Renal cortical epithelial cell (primary cell): ENCODE measurements at regions not wholly inside any gene's neighbourhood (a gene's known extent, or its start where the extent isn't known, plus 50 kb on each side); places are given as distances from the start of the nearest gene placed in this dataset.

Experiments used
- DNase-seq: peaks from one replicate; pipeline ENCODE4 v3.0.0-alpha.2; 2011; ENCODE audit warnings: low read depth

DNA sequence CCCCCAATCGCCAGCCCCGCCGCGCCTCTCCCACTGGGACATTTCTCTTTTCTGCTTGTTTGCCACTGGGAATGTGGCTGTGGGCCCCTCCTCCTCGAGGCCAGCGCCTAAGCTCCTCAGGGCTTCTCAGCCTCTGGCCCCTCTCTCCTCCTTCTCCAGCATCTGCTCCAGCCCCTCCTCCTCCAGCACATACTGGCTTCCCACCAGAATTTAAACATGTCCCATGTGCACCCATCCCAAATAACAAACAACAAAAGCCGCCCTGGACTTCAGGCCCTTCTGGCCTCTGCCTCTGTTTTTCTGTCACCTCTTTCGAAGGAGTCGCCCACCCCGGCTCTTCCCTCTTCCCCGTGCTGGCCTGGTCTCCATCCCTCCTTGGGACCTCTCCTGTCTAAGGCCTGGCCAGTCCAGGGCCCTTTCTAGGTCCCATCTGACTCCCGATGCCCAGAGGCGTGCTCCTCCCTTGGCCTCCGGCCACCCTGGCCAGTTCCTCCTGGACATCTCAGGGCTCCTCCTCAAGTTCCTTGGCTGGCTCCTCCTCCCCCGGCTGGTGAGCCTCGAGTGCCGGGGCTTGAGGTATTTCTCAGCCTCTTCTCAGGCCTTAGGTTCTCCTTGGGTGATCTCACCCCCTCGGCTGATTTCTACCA, 94.6 kb upstream of the SLC6A6 start:
- DNase-seq = no peak

GRCh38 chr3:14311729-14312128, 90.7 kb upstream of the SLC6A6 start:
- DNase-seq = no peak

DNA sequence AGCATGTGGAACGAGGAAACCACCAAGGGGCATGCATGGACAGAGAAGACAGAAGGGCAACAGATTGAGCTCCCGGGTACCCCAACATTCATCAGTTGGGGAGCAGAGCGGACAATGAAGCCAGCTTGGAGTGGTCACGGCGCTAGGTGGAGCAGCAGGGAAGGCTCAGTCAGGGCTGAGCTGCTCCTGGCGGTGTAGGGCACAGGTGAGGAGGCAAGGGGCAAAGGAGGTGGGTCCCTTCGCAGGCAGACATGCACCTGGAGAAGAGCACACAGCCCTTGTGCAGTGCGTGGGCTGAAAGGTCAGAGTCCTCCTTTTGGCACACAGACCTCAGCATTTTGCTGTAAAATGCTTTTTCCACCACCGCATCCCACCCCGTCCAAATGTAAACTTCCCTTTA, 90.0 kb upstream of the SLC6A6 start:
- no peak for DNase-seq

- DNase-seq = no peak
Measured at GRCh38 chr3:14317057-14317553, 85.3 kb upstream of the SLC6A6 start.

DNA sequence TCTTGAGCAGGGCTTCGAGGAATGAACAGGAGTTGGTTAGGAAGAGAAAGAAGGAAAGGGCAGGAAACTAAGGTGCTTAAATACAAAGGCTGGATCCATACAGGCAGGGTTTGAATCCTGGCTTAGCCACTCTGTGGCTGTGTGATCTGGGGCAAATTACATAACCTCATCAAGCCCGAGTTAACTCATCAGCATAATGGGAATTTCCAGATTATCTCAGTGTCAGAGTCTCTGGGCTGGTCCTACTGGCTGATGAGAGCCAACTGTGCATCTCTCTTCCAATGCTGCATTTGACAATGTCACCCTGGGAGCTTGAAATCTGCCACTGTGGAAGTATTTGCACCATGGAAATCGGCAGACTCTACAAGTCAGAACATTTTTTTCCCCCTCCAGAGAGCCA, 83.8 kb upstream of the SLC6A6 start:
- DNase-seq = no peak

GRCh38 chr3:14319654-14320182, 82.7 kb upstream of the SLC6A6 start:
- peak; percentile 57 for DNase-seq

GRCh38 chr3:14320219-14320618, 82.2 kb upstream of the SLC6A6 start:
- no peak for DNase-seq

DNA sequence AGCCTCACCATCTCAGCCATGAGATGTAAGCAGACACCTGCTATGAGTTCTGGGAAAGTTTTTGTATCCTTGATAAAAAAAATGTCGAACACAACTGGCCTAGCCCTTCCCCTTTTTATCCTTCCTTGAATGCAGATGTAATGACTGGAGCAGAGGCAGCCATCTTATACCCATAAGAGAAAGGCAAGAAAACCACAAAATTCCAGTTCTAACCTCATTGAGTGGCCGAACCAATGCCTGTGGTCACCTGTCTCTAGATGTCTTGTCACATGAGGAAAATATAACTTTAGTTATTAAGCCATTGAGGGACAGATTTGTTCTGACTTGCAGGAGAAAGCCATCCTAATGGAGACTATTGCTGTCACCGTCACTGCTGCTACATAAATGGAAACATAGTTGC, 80.4 kb upstream of the SLC6A6 start:
- no peak for DNase-seq

DNA sequence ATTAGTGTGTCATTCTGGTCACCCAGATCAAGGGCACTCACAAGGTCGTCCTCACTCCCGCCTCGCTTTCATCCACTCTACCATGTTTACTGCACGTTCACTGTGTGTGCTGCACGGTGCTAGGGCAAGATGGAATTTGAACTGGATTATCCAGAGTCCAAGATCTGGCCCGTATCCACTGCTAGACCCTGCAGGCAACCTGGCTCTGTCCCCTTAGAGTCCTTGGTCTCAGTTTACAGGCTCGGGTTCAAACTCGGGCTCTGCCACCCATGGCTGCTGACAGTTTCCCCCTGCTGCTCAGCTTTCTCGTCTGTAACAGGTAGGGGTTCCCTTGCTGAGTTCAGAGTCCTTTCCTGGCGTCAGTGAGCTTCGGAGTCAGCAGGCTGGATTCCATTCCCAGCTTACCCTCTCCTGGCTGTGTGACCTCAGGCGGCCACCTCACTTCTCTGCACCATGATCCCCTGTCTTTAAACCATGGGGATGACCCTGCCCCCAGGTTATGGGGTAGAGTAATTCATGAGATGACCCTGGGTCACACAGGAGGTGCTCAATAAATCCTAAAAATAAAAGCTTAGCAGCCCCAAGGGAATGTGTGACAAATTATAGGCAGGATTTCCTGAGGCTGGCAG, 79.6 kb upstream of the SLC6A6 start:
- no peak for DNase-seq

- DNase-seq = no peak
Measured at GRCh38 chr3:14323401-14324223, 78.8 kb upstream of the SLC6A6 start.

- DNase-seq = peak; percentile 36
Measured at GRCh38 chr3:14324224-14324944, 78.0 kb upstream of the SLC6A6 start.

GRCh38 chr3:14328422-14328821, 74.0 kb upstream of the SLC6A6 start:
- DNase-seq = no peak

DNA sequence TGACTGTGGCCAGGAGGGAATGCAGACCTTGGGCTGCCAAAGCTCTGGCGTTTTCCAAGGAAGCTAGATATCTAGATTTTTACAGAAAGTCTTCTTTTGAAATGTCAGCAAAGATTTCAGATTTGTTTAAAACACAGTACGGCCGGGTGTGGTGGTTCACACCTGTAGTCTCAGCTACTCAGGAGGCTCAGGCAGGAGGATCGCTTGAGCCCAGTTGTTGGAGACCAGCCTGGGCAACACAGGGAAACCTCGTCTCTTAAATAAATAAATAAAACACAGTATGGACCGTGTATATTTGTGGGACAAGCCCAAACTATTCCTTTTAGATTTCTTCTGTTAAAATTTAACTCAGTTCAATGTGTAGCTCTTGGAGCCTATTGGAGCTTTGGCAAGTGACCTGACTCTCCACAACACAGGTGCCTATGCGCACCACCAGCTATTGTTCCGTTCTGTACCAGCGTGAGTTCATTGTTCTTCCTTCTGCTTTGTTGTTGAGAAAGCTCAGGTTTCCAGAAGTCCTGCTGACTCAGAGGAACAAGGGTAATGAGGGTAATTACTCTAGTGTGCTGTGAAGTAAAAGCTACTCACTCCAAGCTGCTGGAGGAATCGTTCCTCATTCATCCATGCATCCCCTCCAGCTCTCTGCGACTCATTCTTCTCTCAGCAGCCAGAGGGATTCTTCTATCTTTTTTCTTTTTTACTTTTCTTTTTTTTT, 73.1 kb upstream of the SLC6A6 start:
- DNase-seq = peak; percentile 99

- DNase-seq = no peak
Measured at GRCh38 chr3:14329842-14330241, 72.6 kb upstream of the SLC6A6 start.

DNA sequence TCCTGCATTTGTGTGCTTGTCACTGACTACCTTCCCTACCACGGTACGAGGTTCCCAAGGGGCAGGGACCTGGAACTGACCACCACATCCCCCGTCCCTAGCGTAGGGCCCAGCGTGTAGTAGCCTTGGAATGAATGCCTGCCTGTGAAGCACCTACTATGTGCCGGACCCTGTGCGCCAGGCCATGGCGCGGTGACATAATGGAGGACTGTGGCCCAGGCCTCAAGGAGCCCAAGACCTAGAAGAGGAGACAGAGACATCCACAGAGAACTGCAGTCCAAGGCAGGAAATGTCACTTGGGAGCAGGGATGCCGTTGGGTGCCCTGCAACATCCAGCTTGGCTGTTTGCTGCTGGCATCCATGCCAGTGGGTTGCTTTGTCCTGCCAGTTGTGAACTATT, 71.9 kb upstream of the SLC6A6 start:
- DNase-seq = no peak

DNA sequence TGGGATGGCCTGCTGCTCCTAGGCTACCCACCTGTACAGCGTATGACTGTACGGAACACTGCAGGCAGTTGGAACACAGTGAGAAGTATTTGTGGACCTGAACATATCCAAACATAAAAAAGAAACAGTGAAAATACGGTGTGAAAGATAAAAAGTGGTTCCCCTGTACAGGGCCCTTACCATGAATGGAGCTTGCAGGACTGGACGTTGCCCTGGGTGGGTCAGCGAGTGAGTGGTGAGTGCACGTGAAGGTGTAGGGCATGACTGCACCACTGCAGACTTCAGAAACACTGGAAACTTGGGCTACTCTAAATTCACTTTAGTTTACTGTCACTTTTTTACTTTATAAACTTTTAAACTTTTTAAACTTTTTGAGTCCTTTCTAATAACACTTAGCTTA, 71.2 kb upstream of the SLC6A6 start:
- DNase-seq = no peak

- no peak for DNase-seq
Measured at GRCh38 chr3:14332392-14332791, 70.0 kb upstream of the SLC6A6 start.

GRCh38 chr3:14333215-14333614, 69.2 kb upstream of the SLC6A6 start:
- no peak for DNase-seq

- DNase-seq = no peak
Measured at GRCh38 chr3:14333621-14334020, 68.8 kb upstream of the SLC6A6 start.

- DNase-seq = no peak
Measured at GRCh38 chr3:14334136-14334535, 68.3 kb upstream of the SLC6A6 start.

GRCh38 chr3:14334936-14335335, 67.5 kb upstream of the SLC6A6 start:
- no peak for DNase-seq
